ENCODE measurements at regions not wholly inside any gene's neighbourhood (a gene's known extent, or its start where the extent isn't known, plus 50 kb on each side); places are given as distances from the start of the nearest gene placed in this dataset.

GRCh38 chr2:5791371-5791770 is 99.2 kb downstream of the SOX11 start:
- CTCF ChIA-PET: no interaction called here
- H3K4me3 ChIP-seq (ENCODE audit: low read depth, low read length): no peak overlapping the region
- no peak for DNase-seq (ENCODE audit: low read depth, low spot score)
- POLR2A ChIA-PET: no interaction called here
- no peak for TF ChIP-seq CTCF (IDR thresholded peaks at IDR 0.05; ENCODE audit: insufficient read depth, low read length, missing control alignments)

GRCh38 chr2:5794012-5794411 is 101.8 kb downstream of the SOX11 start:
- TF ChIP-seq CTCF (IDR thresholded peaks at IDR 0.05; ENCODE audit: insufficient read depth, low read length, missing control alignments): no peak
- ChIA-PET CTCF (no interaction called here), POLR2A (no interaction called here)
- H3K4me3 ChIP-seq (ENCODE audit: low read depth, low read length): no peak overlapping the region
- DNase-seq (ENCODE audit: low read depth, low spot score): no peak

- TF ChIP-seq CTCF (IDR thresholded peaks at IDR 0.05; ENCODE audit: insufficient read depth, low read length, missing control alignments): no peak
- ChIA-PET POLR2A (interaction anchor here (1.4 kb wide), 1 partner anchor 117 kb away, joined by 3 read pairs; no protein-coding TSS in a partner anchor), CTCF (no interaction called here)
- DNase-seq (ENCODE audit: low read depth, low spot score): peak; percentile 79
- H3K4me3 ChIP-seq (ENCODE audit: low read depth, low read length): no peak overlapping the region
Observed at GRCh38 chr2:5798084-5798483, 105.9 kb downstream of the SOX11 start.

GRCh38 chr2:5799348-5799747 is 107.2 kb downstream of the SOX11 start:
- POLR2A ChIA-PET: no interaction called here
- DNase-seq (ENCODE audit: low read depth, low spot score): no peak
- TF ChIP-seq CTCF (IDR thresholded peaks at IDR 0.05; ENCODE audit: insufficient read depth, low read length, missing control alignments): no peak
- no peak overlapping the region for H3K4me3 ChIP-seq (ENCODE audit: low read depth, low read length)
- CTCF ChIA-PET: no interaction called here

GRCh38 chr2:5803547-5803946 is 111.4 kb downstream of the SOX11 start:
- CTCF ChIA-PET: interaction anchor here (1.6 kb wide), 1 partner anchor 112 kb away, joined by 5 read pairs; no protein-coding TSS in a partner anchor

GRCh38 chr2:5818961-5819600 is 126.9 kb downstream of the SOX11 start:
- ChIA-PET POLR2A (no interaction called here), CTCF (no interaction called here)
- H3K4me3 ChIP-seq (ENCODE audit: low read depth, low read length): no peak overlapping the region
- no peak for TF ChIP-seq CTCF (IDR thresholded peaks at IDR 0.05; ENCODE audit: insufficient read depth, low read length, missing control alignments)
- no peak for DNase-seq (ENCODE audit: low read depth, low spot score)

More at GRCh38 chr2:5803547-5803946, 111.4 kb downstream of the SOX11 start:
- peak; percentile 54 for DNase-seq (ENCODE audit: low read depth, low spot score)
- no peak overlapping the region for H3K4me3 ChIP-seq (ENCODE audit: low read depth, low read length)
- POLR2A ChIA-PET: no interaction called here
- no peak for TF ChIP-seq CTCF (IDR thresholded peaks at IDR 0.05; ENCODE audit: insufficient read depth, low read length, missing control alignments)
